Spinal cord (tissue), 9 donors: ENCODE measurements at regions not wholly inside any gene's neighbourhood (a gene's known extent, or its start where the extent isn't known, plus 50 kb on each side); places are given as distances from the start of the nearest gene placed in this dataset.
"Not testable (repeated sequence)": the region's sequence is repeated elsewhere in the genome, so short reads cannot be mapped to it uniquely, and the experiment has no call there.

ENCODE experiments used
- DNase-seq, 6 donors: peaks; one replicate each; pipeline versions ENCODE4 v3.0.0 to v3.0.0-alpha.2; 2013 to 2015; ENCODE audit warnings: low spot score in 6 of 6, low read depth in 4 of 6
- H3K27ac ChIP-seq: one replicate; pipeline ENCODE4 v1.5.1; 2013; ENCODE audit warnings: low read depth, low read length, control low read depth
- H3K27me3 ChIP-seq: one replicate; pipeline ENCODE4 v1.6.1; 2013; ENCODE audit warnings: low read length; ENCODE audit not compliant: control insufficient read depth, insufficient read depth
- H3K36me3 ChIP-seq: one replicate; pipeline ENCODE4 v1.6.1; 2013; ENCODE audit warnings: low read length; ENCODE audit not compliant: control insufficient read depth, insufficient read depth
- H3K4me1 ChIP-seq: one replicate; pipeline ENCODE4 v1.6.1; 2013; ENCODE audit warnings: low read length; ENCODE audit not compliant: control insufficient read depth, insufficient read depth
- H3K4me3 ChIP-seq: one replicate; pipeline ENCODE4 v1.5.1; 2013; ENCODE audit warnings: low read depth, low read length, control low read depth
- H3K9me3 ChIP-seq: one replicate; pipeline ENCODE4 v1.6.1; 2013; ENCODE audit warnings: low read length; ENCODE audit not compliant: control insufficient read depth, insufficient read depth
- WGBS: methylation state at CpG from one replicate; pipeline ENCODE4 v1.1.5; 2013; ENCODE audit warnings: missing lambda C conversion rate; ENCODE audit not compliant: insufficient coverage; 5-methylcytosine and 5-hydroxymethylcytosine counted together
- donor health status: healthy.

GRCh38 chrX:138885886-138886285 is 174.4 kb upstream of the FGF13 start:
- no peaks in the 10 kb centered on the region for H3K9me3 ChIP-seq
- no peaks in the 10 kb centered on the region for H3K27me3 ChIP-seq
- H3K4me1 ChIP-seq = no peaks in the 10 kb centered on the region
- no peak overlapping the region for H3K27ac ChIP-seq
- no peak overlapping the region for H3K4me3 ChIP-seq
- H3K36me3 ChIP-seq = no peaks in the 10 kb centered on the region
- no peak for DNase-seq
- WGBS = 83% methylated on average over 1 of the region's 6 CpGs

GRCh38 chrX:138880293-138880692 is 168.8 kb upstream of the FGF13 start:
- H3K9me3 ChIP-seq, DNase-seq, H3K27me3 ChIP-seq, H3K27ac ChIP-seq, H3K4me3 ChIP-seq, H3K4me1 ChIP-seq, H3K36me3 ChIP-seq: not testable (repeated sequence)
- no CpG with 5 or more reads among the region's 4 CpGs for WGBS

GRCh38 chrX:138877746-138878145 is 166.2 kb upstream of the FGF13 start:
- Histone ChIP-seq H3K4me1 (no peaks in the 10 kb centered on the region), H3K27ac (no peak overlapping the region), H3K4me3 (no peak overlapping the region), H3K27me3 (no peaks in the 10 kb centered on the region), H3K9me3 (no peaks in the 10 kb centered on the region), H3K36me3 (no peaks in the 10 kb centered on the region)
- DNase-seq = no peak
- WGBS = no CpG with 5 or more reads among the region's 2 CpGs

GRCh38 chrX:138875472-138875871 is 164.0 kb upstream of the FGF13 start:
- no peak overlapping the region for H3K27ac ChIP-seq
- no peaks in the 10 kb centered on the region for H3K36me3 ChIP-seq
- no peaks in the 10 kb centered on the region for H3K9me3 ChIP-seq
- H3K27me3 ChIP-seq = no peaks in the 10 kb centered on the region
- no peaks in the 10 kb centered on the region for H3K4me1 ChIP-seq
- WGBS = 100% methylated on average over 2 of the region's 4 CpGs
- no peak overlapping the region for H3K4me3 ChIP-seq
- no peak for DNase-seq

- WGBS = 70% methylated on average over 1 of the region's 5 CpGs
- H3K4me1 ChIP-seq = no peaks in the 10 kb centered on the region
- no peaks in the 10 kb centered on the region for H3K36me3 ChIP-seq
Measured at GRCh38 chrX:138874271-138874935, 162.9 kb upstream of the FGF13 start.

GRCh38 chrX:138873640-138874039 is 162.1 kb upstream of the FGF13 start:
- not testable (repeated sequence) for H3K9me3 ChIP-seq, H3K4me3 ChIP-seq, DNase-seq, H3K36me3 ChIP-seq, H3K4me1 ChIP-seq, H3K27me3 ChIP-seq, H3K27ac ChIP-seq
- WGBS = no CpG with 5 or more reads among the region's 6 CpGs

More at GRCh38 chrX:138874271-138874935, 162.9 kb upstream of the FGF13 start:
- no peaks in the 10 kb centered on the region for H3K27me3 ChIP-seq
- no peak overlapping the region for H3K27ac ChIP-seq
- H3K9me3 ChIP-seq = no peaks in the 10 kb centered on the region
- DNase-seq = no peak
- no peak overlapping the region for H3K4me3 ChIP-seq

- no peak for DNase-seq
- WGBS = no CpG with 5 or more reads among the region's 1 CpG
- Histone ChIP-seq H3K4me3 (no peak overlapping the region), H3K27me3 (no peaks in the 10 kb centered on the region), H3K4me1 (no peaks in the 10 kb centered on the region), H3K36me3 (no peaks in the 10 kb centered on the region), H3K9me3 (no peaks in the 10 kb centered on the region), H3K27ac (peak overlapping the region; percentile 29)
Measured at GRCh38 chrX:138872537-138872936, 161.0 kb upstream of the FGF13 start.

GRCh38 chrX:138871739-138872138 is 160.2 kb upstream of the FGF13 start:
- Histone ChIP-seq H3K4me1 (no peaks in the 10 kb centered on the region), H3K27me3 (no peaks in the 10 kb centered on the region), H3K27ac (no peak overlapping the region), H3K36me3 (no peaks in the 10 kb centered on the region), H3K4me3 (no peak overlapping the region), H3K9me3 (no peaks in the 10 kb centered on the region)
- 63% methylated on average over 2 of the region's 3 CpGs for WGBS
- DNase-seq = peak in 1 of 6 donors; percentile 17

GRCh38 chrX:138866643-138867042 is 155.1 kb upstream of the FGF13 start:
- no peak for DNase-seq
- no peaks in the 10 kb centered on the region for H3K36me3 ChIP-seq
- 60% methylated on average over 1 of the region's 4 CpGs for WGBS
- H3K27ac ChIP-seq = no peak overlapping the region
- H3K27me3 ChIP-seq = no peaks in the 10 kb centered on the region
- H3K4me1 ChIP-seq = no peaks in the 10 kb centered on the region
- H3K4me3 ChIP-seq = no peak overlapping the region
- H3K9me3 ChIP-seq = no peaks in the 10 kb centered on the region

GRCh38 chrX:138865093-138865649 is 153.7 kb upstream of the FGF13 start:
- Histone ChIP-seq H3K27ac (no peak overlapping the region), H3K27me3 (no peaks in the 10 kb centered on the region), H3K9me3 (no peaks in the 10 kb centered on the region), H3K36me3 (no peaks in the 10 kb centered on the region), H3K4me3 (no peak overlapping the region), H3K4me1 (no peaks in the 10 kb centered on the region)
- 81% methylated on average over 6 of the region's 6 CpGs for WGBS
- no peak for DNase-seq
